ENCODE measurements at regions not wholly inside any gene's neighbourhood (a gene's known extent, or its start where the extent isn't known, plus 50 kb on each side); places are given as distances from the start of the nearest gene placed in this dataset.

- TF ChIP-seq, protein P1, sequence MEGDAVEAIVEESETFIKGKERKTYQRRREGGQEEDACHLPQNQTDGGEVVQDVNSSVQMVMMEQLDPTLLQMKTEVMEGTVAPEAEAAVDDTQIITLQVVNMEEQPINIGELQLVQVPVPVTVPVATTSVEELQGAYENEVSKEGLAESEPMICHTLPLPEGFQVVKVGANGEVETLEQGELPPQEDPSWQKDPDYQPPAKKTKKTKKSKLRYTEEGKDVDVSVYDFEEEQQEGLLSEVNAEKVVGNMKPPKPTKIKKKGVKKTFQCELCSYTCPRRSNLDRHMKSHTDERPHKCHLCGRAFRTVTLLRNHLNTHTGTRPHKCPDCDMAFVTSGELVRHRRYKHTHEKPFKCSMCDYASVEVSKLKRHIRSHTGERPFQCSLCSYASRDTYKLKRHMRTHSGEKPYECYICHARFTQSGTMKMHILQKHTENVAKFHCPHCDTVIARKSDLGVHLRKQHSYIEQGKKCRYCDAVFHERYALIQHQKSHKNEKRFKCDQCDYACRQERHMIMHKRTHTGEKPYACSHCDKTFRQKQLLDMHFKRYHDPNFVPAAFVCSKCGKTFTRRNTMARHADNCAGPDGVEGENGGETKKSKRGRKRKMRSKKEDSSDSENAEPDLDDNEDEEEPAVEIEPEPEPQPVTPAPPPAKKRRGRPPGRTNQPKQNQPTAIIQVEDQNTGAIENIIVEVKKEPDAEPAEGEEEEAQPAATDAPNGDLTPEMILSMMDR (IDR thresholded peaks at IDR 0.05) = no peak
- no peak for DNase-seq (ENCODE audit: low spot score)
- no peak overlapping the region for H3K4me3 ChIP-seq
- H3K27ac ChIP-seq = no peak overlapping the region
Observed at GRCh38 chrX:123083924-123084323, 100.2 kb upstream of the GRIA3 start.

- TF ChIP-seq, protein P1 (IDR thresholded peaks at IDR 0.05) = no peak
Observed at GRCh38 chrX:123084797-123085196, 99.3 kb upstream of the GRIA3 start.

GRCh38 chrX:123085311-123085940 lies 98.7 kb upstream of the GRIA3 start:
- TF ChIP-seq, protein P1 (IDR thresholded peaks at IDR 0.05) = no peak
- no peak overlapping the region for H3K27ac ChIP-seq
- no peak overlapping the region for H3K4me3 ChIP-seq
- DNase-seq (ENCODE audit: low spot score) = no peak

More at GRCh38 chrX:123084797-123085196, 99.3 kb upstream of the GRIA3 start:
- DNase-seq (ENCODE audit: low spot score) = no peak
- H3K27ac ChIP-seq = no peak overlapping the region
- no peak overlapping the region for H3K4me3 ChIP-seq

DNA sequence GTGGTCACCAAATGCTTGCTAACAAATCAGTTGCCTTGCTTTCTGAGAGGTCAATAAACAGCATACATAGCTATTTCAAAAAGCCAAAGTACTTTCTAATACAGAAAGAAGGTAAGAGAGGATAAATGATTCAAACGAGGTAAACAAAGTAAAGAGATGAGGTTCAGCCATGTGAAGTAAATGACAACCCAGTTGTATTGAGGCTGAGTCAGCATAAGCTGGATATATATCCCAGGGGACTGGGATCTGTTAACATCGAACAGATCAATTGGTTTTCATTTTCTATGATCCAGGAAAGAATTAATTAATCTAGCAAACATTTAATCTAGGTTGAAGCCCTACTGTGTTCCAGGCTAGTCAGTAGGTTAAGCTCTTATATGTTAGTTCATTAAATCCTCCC lies 97.3 kb upstream of the GRIA3 start:
- no peak overlapping the region for H3K27ac ChIP-seq
- H3K4me3 ChIP-seq = no peak overlapping the region
- DNase-seq (ENCODE audit: low spot score) = no peak
- TF ChIP-seq, protein P1 (IDR thresholded peaks at IDR 0.05) = no peak

DNA sequence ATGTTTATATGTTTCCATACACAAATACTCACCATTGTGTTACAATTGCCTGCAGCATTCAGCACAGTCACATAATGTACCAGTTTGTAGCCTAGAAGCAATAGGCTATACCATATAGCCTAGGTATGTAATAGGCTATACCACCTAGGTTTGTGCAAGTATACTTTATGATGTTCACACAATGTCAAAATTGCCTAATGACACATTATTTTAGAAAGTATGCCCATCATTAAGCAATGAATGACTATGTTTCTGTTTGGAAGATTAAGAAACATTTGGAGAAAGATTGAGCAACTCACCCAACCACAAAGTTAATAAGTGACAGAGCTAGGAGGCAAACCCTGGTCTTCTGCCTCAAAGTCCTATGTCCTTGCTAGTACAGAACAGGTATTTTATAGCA lies 96.8 kb upstream of the GRIA3 start:
- Histone ChIP-seq H3K27ac (no peak overlapping the region), H3K4me3 (no peak overlapping the region)
- no peak for DNase-seq (ENCODE audit: low spot score)
- TF ChIP-seq, protein P1 (IDR thresholded peaks at IDR 0.05) = no peak

DNA sequence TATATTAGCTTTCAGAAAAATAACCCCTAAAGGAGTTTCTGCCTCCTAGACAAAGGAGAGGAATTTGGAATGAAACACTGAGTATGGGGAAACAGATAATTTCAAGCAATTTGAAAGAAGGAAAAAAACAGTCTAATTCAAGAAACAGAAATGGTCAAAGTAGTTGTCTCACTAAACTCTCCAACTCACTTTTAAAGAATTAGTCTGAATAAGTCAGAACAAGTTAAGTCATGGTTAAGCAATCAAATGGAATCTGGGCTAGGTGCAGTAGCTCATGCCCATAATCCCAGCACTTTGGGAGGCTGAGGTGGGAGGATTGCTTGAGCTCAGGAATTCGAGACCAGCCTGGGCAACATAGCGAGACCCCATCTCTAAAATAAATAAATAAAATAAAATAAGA lies 95.7 kb upstream of the GRIA3 start:
- Histone ChIP-seq H3K27ac (no peak overlapping the region), H3K4me3 (no peak overlapping the region)
- TF ChIP-seq, protein P1 (IDR thresholded peaks at IDR 0.05) = no peak
- no peak for DNase-seq (ENCODE audit: low spot score)

DNA sequence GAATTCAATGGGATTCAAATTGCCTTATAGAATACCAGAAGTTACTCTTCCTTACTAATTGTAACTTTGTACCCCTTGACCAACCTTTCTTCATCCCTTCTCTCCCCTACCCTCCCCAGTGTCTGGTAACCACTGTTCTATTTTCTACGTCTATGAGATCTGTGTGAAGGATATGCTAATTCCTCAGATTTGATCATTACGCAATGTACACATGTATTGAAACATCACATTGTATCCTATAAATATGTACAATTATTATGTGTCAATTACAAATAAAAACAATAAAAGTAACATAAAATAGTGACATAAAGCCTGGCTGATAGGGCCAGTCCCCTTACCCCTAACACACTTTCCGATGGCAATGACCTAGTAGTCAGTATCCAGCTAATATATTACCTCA lies 95.1 kb upstream of the GRIA3 start:
- no peak overlapping the region for H3K27ac ChIP-seq
- no peak for DNase-seq (ENCODE audit: low spot score)
- TF ChIP-seq, protein P1 (IDR thresholded peaks at IDR 0.05) = no peak
- no peak overlapping the region for H3K4me3 ChIP-seq

Data from coronary artery (tissue), 2 donors.